Adrenal gland (tissue), 9 donors: ENCODE measurements at regions not wholly inside any gene's neighbourhood (a gene's known extent, or its start where the extent isn't known, plus 50 kb on each side); places are given as distances from the start of the nearest gene placed in this dataset.

Experiments used
- DNase-seq, 7 donors: peaks; one replicate each; pipeline ENCODE4 v3.0.0-alpha.2; 2019 to 2020
- H3K27ac ChIP-seq, 5 donors: fragments of 200-600 bp; sonication (generic) in 4 of 5; 1 replicate in 3 of 5; 2 replicates in 2 of 5; pipeline versions ENCODE4 v1.5.1 to v1.8.0; 2016 to 2020; ENCODE audit warnings: mild to moderate bottlenecking in 1 of 5
- H3K27me3 ChIP-seq: fragments of 200-600 bp; 2 replicates; pipeline ENCODE4 v1.8.0; 2021
- H3K36me3 ChIP-seq, 2 donors: fragments of 200-600 bp; replicated peaks in 1 of 2; 1 replicate in 1 of 2; 2 replicates in 1 of 2; pipeline versions ENCODE4 v1.5.1 to v1.8.0; 2018 to 2022
- H3K4me1 ChIP-seq, 2 donors: fragments of 200-600 bp; replicated peaks in 1 of 2; 1 replicate in 1 of 2; 2 replicates in 1 of 2; pipeline versions ENCODE4 v1.5.1 to v1.8.0; 2018 to 2021
- H3K4me3 ChIP-seq, 4 donors: fragments of 200-600 bp; sonication (generic) in 3 of 4; one replicate each; pipeline ENCODE4 v1.5.1; 2016 to 2018
- H3K9me3 ChIP-seq, 3 donors: fragments of 200-600 bp; sonication (generic) in 1 of 3; replicated peaks in 1 of 3; 1 replicate in 2 of 3; 2 replicates in 1 of 3; pipeline versions ENCODE4 v1.5.1 to v1.8.0; 2016 to 2021
- POLR2A ChIP-seq, 2 donors: fragments of 450-650 bp; IDR thresholded peaks; one replicate each; pipeline ENCODE4 v1.6.1; 2017; ENCODE audit warnings: antibody characterized with exemption in 2 of 2, mild to moderate bottlenecking in 2 of 2, moderate library complexity in 1 of 2
- WGBS, 4 donors: extraction: QIAGEN DNeasy Blood & Tissue Kit in 2 of 4; methylation state at CpG; one replicate each; pipeline versions ENCODE4 v1.1.5 to v1.1.7; 2013 to 2017; 5-methylcytosine and 5-hydroxymethylcytosine counted together
- intact Hi-C, 2 donors: fragments of 100-400 bp; cut with DNase I; formaldehyde crosslinking; loops; one replicate each; pipeline versions ENCODE4 v1.14.1 to v1.15.0; 2022 to 2023
- TF ChIP-seq, protein P1 (sequence below), 6 experiments: fragments of 450-650 bp in 4 of 6; fragments of 200-600 bp in 2 of 6; sonication (generic) in 1 of 6; IDR thresholded peaks; 1 replicate in 5 of 6; 2 replicates in 1 of 6; pipeline versions ENCODE4 v1.5.1 to v1.8.0; 2016 to 2021; ENCODE audit warnings: antibody characterized with exemption in 6 of 6, mild to moderate bottlenecking in 2 of 6, moderate library complexity in 1 of 6
- donor health status: healthy with polysubstance abuse.
- donor health status: Bipolar disorder and iron deficiency.
- donor health status: DM: yes; HTN: yes; CAD: no.
- donor health status: DM: no; HTN: no; CAD: no.
- donor health status: DM: no; HTN: no; CAD: no.

DNA sequence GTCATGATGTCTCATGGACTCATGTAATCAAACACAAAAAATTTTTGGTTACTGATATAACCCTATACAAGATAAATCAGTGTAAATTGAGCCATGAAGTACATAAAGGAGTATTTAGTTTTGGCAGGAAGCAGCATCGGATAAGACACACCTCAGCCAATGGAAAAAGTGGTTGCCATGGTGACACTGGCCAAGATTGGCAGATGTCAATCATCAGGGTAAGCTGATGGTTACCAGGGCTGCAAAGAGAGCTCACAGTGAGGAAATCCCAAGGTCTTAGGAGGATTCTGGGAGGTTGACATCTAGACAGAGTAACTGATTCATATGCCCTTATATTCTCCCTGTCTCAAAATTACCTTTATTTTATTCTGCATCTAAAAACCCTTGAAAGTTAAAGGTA is 203.8 kb upstream of the PCSK2 start:
- TF ChIP-seq, protein P1, sequence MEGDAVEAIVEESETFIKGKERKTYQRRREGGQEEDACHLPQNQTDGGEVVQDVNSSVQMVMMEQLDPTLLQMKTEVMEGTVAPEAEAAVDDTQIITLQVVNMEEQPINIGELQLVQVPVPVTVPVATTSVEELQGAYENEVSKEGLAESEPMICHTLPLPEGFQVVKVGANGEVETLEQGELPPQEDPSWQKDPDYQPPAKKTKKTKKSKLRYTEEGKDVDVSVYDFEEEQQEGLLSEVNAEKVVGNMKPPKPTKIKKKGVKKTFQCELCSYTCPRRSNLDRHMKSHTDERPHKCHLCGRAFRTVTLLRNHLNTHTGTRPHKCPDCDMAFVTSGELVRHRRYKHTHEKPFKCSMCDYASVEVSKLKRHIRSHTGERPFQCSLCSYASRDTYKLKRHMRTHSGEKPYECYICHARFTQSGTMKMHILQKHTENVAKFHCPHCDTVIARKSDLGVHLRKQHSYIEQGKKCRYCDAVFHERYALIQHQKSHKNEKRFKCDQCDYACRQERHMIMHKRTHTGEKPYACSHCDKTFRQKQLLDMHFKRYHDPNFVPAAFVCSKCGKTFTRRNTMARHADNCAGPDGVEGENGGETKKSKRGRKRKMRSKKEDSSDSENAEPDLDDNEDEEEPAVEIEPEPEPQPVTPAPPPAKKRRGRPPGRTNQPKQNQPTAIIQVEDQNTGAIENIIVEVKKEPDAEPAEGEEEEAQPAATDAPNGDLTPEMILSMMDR (IDR thresholded peaks at IDR 0.05): no peak
- no peak for TF ChIP-seq POLR2A (IDR thresholded peaks at IDR 0.05)
- DNase-seq: no peak
- Histone ChIP-seq H3K4me3 (no peak overlapping the region), H3K27ac (no peak overlapping the region), H3K36me3 (no peaks in the 10 kb centered on the region), H3K4me1 (no peaks in the 10 kb centered on the region), H3K9me3 (no peaks in the 10 kb centered on the region), H3K27me3 (no peaks in the 10 kb centered on the region)
- WGBS, 4 donors: 53 to 86% (median 62%) methylated on average over 1 of the region's 1 CpG
- intact Hi-C loops: no loop called here

DNA sequence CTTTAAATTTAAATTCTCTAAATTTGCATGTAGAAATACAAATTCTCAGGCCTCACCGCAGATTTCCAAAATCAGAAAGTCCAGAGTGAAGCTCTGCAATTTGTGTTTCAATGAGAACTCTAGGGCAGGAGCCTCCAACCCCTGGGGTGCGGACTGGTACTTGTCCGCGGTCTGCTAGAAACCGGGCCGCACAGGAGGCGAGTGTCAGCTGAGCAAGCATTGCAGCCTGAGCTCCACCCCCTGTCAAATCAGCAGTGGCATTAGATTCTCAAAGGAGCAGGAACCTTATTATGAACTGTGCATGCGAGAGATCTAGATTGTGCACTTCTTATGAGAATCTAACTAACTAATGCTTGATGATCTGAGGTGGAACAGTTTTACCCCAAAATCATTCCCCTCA is 203.0 kb upstream of the PCSK2 start:
- intact Hi-C loops: no loop called here

DNA sequence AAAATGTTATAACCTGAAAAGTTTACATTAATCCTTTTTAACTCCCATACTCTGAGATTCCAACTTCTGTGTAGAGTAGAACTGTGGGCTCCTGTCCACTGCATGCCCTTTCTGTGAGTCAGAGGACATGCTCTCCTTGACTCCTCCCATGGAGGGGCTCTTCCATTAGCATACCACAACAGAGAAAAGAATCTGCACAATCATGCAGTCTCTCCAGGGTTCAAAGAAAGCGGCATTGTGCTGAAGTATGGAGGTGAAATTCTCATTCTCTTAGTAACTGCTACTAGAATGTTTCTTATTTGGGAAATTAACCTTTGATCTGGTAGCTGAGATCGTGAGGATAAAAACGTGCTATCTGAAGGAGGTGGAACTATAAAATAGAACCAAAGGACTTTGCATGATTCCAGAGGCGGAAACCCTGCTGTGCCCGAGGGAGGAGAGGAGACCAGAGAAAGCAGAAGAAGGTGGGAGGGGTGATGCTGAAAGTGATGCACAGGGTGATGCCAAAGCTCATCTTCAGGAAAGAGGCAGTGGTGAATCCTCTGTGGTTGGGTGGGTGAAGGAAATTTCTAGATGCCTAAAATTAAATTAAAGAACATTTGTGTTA is 202.2 kb upstream of the PCSK2 start:
- no peak overlapping the region for H3K27ac ChIP-seq
- WGBS, 4 donors: 36 to 43% (median 41%) methylated on average over 5 of the region's 5 CpGs
- H3K36me3 ChIP-seq: no peaks in the 10 kb centered on the region
- H3K27me3 ChIP-seq: no peaks in the 10 kb centered on the region
- no peaks in the 10 kb centered on the region for H3K9me3 ChIP-seq
- intact Hi-C loops: no loop called here
- no peaks in the 10 kb centered on the region for H3K4me1 ChIP-seq
- no peak for DNase-seq
- no peak for TF ChIP-seq POLR2A (IDR thresholded peaks at IDR 0.05)
- TF ChIP-seq, protein P1 (IDR thresholded peaks at IDR 0.05): no peak
- H3K4me3 ChIP-seq: no peak overlapping the region

More for the DNA sequence above, 203.0 kb upstream of the PCSK2 start:
- H3K4me1 ChIP-seq: no peaks in the 10 kb centered on the region
- no peak for DNase-seq
- H3K9me3 ChIP-seq: no peaks in the 10 kb centered on the region
- no peak overlapping the region for H3K27ac ChIP-seq
- H3K4me3 ChIP-seq: no peak overlapping the region
- TF ChIP-seq, protein P1 (IDR thresholded peaks at IDR 0.05): no peak
- no peak for TF ChIP-seq POLR2A (IDR thresholded peaks at IDR 0.05)
- no peaks in the 10 kb centered on the region for H3K27me3 ChIP-seq
- H3K36me3 ChIP-seq: no peaks in the 10 kb centered on the region
- 26 to 56% (median 29%) methylated on average over 2 to 8 of the region's 8 CpGs for WGBS, 4 donors

DNA sequence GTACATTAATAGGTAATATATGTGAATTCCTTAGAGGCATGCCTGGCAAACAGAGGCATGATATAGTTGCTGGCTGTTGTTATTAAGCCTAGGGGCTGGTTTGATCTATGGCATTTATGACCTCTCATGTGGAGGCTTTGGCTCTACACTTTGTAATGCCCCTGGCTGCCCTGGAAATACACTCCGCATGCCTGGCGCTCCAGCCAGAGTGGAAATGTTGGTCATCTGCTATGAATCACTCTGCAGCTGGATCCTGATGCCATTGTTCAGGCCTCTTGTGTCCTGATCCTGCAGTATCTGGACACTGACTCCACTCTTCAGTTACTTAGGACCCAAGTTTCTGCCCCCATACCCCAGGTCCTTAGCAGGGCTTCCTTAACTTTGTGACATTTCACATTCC is 200.5 kb upstream of the PCSK2 start:
- Histone ChIP-seq H3K36me3 (no peaks in the 10 kb centered on the region), H3K4me3 (no peak overlapping the region), H3K4me1 (no peaks in the 10 kb centered on the region), H3K9me3 (no peaks in the 10 kb centered on the region), H3K27me3 (no peaks in the 10 kb centered on the region), H3K27ac (no peak overlapping the region)
- intact Hi-C loops: no loop called here
- TF ChIP-seq, protein P1 (IDR thresholded peaks at IDR 0.05): no peak
- TF ChIP-seq POLR2A (IDR thresholded peaks at IDR 0.05): no peak
- no peak for DNase-seq
- WGBS, 4 donors: 86 to 91% (median 88%) methylated on average over 2 of the region's 2 CpGs
